ENCODE measurements at regions not wholly inside any gene's neighbourhood (a gene's known extent, or its start where the extent isn't known, plus 50 kb on each side); places are given as distances from the start of the nearest gene placed in this dataset.

DNA sequence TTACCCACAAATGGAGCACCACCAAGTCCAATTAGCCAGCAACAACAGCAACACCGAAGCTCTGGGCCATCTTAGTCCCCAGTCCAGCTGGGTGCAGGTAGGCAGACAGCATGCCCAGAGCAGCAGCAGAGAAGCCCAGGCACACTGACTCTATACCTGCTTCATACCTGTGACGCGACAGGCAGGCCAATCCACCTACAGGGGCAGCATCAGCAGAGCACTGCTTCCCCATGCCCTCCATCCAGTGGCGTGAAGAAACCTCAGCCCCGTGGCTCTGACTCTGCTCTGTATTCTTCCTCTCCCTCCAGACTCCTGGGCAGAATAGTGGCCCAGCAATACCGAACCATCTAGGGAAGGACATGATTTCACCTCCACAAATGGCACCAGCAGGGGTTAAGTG is 191.7 kb downstream of the AKR1D1 start:
- no peak overlapping the region for H3K27ac ChIP-seq (replicated peaks)
- H3K9me3 ChIP-seq (replicated peaks) = peaks cover 10% of the 10 kb centered on the region
- TF ChIP-seq, protein P1, sequence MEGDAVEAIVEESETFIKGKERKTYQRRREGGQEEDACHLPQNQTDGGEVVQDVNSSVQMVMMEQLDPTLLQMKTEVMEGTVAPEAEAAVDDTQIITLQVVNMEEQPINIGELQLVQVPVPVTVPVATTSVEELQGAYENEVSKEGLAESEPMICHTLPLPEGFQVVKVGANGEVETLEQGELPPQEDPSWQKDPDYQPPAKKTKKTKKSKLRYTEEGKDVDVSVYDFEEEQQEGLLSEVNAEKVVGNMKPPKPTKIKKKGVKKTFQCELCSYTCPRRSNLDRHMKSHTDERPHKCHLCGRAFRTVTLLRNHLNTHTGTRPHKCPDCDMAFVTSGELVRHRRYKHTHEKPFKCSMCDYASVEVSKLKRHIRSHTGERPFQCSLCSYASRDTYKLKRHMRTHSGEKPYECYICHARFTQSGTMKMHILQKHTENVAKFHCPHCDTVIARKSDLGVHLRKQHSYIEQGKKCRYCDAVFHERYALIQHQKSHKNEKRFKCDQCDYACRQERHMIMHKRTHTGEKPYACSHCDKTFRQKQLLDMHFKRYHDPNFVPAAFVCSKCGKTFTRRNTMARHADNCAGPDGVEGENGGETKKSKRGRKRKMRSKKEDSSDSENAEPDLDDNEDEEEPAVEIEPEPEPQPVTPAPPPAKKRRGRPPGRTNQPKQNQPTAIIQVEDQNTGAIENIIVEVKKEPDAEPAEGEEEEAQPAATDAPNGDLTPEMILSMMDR (IDR thresholded peaks at IDR 0.05; ENCODE audit: borderline replicate concordance) = no peak
- H3K36me3 ChIP-seq = no peaks in the 10 kb centered on the region
- no peak overlapping the region for H3K4me3 ChIP-seq
- H3K27me3 ChIP-seq (ENCODE audit: low read depth) = no peaks in the 10 kb centered on the region
- intact Hi-C loops (cut with micrococcal nuclease) = no loop called here
- no peak for DNase-seq
- no peaks in the 10 kb centered on the region for H3K4me1 ChIP-seq

DNA sequence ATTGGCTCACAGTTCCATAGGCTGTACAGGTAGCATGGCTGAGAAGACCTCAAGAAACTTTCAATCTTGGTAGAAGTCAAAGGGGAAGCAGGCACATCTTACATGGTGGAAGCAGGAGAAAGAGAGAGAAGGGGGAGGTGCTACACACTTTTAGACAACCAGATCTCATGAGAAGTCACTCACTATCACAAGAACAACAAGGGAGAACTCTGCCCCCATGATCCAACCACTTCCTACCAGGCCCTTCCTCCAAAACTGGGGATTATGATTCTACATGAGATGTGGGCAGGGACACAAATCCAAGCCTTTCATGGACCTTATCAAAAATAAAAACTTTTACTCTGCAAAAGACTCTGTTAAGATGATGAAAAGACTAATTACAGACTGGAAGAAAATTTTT is 183.2 kb upstream of the TRIM24 start:
- TF ChIP-seq, protein P1 (IDR thresholded peaks at IDR 0.05; ENCODE audit: borderline replicate concordance) = no peak
- no peak overlapping the region for H3K27ac ChIP-seq (replicated peaks)
- DNase-seq = no peak
- no peaks in the 10 kb centered on the region for H3K4me1 ChIP-seq
- no peak overlapping the region for H3K4me3 ChIP-seq
- peaks cover 10% of the 10 kb centered on the region for H3K9me3 ChIP-seq (replicated peaks)
- intact Hi-C loops (cut with micrococcal nuclease) = no loop called here
- no peaks in the 10 kb centered on the region for H3K27me3 ChIP-seq (ENCODE audit: low read depth)
- no peaks in the 10 kb centered on the region for H3K36me3 ChIP-seq

DNA sequence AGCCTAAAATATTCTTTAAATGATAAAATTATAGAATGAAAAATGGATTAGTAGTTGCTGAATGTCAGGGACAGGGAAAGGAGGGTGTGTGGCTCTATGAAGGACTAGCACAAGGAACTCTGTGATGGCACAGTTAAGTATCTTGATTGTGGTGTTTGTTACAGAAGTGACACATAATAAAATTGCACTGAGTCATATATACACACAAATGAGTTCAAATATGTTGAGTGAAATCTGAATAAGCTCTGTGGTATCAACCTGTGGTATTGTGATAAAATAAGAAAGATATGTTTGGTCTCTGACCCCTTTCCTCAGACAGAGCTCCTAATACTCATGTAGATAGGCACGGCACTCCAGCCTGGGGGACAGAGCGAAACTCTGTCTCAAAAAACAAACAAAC is 181.5 kb upstream of the TRIM24 start:
- H3K4me3 ChIP-seq = no peak overlapping the region
- no peaks in the 10 kb centered on the region for H3K27me3 ChIP-seq (ENCODE audit: low read depth)
- intact Hi-C loops (cut with micrococcal nuclease) = no loop called here
- H3K4me1 ChIP-seq = no peaks in the 10 kb centered on the region
- DNase-seq = no peak
- peaks cover 10% of the 10 kb centered on the region for H3K9me3 ChIP-seq (replicated peaks)
- TF ChIP-seq, protein P1 (IDR thresholded peaks at IDR 0.05; ENCODE audit: borderline replicate concordance) = no peak
- H3K36me3 ChIP-seq = no peaks in the 10 kb centered on the region
- H3K27ac ChIP-seq (replicated peaks) = no peak overlapping the region

DNA sequence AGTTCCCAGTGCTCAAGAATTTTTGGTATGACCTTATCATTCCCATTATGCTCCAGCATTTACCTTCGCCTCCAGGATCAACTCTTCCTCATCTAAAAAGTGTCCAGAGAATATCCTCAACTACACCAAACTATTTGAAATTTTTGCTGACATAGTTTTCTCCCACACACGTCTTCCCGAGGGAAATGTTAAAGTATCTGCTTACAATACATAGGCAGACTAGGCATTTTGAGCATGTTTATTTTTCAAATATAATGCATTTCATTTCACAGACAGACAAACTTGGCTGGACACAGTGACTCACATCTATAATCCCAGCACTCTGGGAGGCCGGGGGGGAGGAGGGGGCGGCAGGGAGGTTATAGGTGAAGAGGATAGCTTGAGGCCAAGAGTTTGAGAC is 177.1 kb upstream of the TRIM24 start:
- H3K36me3 ChIP-seq = no peaks in the 10 kb centered on the region
- TF ChIP-seq, protein P1 (IDR thresholded peaks at IDR 0.05; ENCODE audit: borderline replicate concordance) = no peak
- no peak overlapping the region for H3K27ac ChIP-seq (replicated peaks)
- H3K4me3 ChIP-seq = no peak overlapping the region
- no peak for DNase-seq
- no peaks in the 10 kb centered on the region for H3K9me3 ChIP-seq (replicated peaks)
- H3K4me1 ChIP-seq = no peaks in the 10 kb centered on the region
- intact Hi-C loops (cut with micrococcal nuclease) = no loop called here
- no peaks in the 10 kb centered on the region for H3K27me3 ChIP-seq (ENCODE audit: low read depth)

DNA sequence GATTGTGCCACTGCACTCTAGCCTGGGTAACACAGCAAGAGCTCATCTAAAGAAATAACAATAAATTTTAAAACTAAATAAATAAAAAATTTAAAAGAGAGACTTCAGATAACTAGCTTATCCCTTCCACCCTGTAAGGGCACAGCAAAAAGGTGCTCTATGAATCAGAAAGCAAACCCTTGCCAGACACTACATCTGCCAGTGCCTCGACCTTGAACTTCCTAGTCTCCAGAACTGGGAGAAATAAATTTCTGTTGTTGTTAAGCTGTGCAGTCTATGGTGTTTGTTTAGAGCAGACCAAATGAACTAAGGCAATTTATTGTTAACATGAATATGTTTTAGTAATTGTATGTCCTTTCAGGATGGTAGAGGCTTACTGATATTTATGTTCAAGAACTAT is 174.9 kb upstream of the TRIM24 start:
- Histone ChIP-seq H3K27me3 (ENCODE audit: low read depth) (no peaks in the 10 kb centered on the region), H3K9me3 (replicated peaks) (peaks cover 18% of the 10 kb centered on the region), H3K4me1 (no peaks in the 10 kb centered on the region), H3K36me3 (no peaks in the 10 kb centered on the region), H3K4me3 (no peak overlapping the region), H3K27ac (replicated peaks) (no peak overlapping the region)
- intact Hi-C loops (cut with micrococcal nuclease) = no loop called here
- TF ChIP-seq, protein P1 (IDR thresholded peaks at IDR 0.05; ENCODE audit: borderline replicate concordance) = no peak
- no peak for DNase-seq

DNA sequence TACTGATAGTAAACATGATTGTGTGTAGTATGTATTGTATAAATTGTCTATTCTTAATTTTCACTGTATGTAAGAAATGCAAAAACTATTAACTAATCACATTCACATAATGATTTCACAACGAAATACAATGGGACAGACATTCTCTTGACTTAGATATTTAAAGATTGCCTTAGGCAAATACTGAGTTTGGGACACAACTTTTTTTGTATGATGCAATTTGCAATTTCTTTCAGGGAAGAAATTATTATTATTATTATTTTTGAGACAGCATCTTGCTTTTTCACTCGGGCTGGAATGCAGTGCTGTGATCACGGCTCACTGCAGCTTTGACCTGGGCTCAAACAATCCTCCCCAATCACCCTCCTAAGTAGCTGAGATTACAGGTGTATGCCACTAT is 173.2 kb upstream of the TRIM24 start:
- no peaks in the 10 kb centered on the region for H3K4me1 ChIP-seq
- H3K27ac ChIP-seq (replicated peaks) = no peak overlapping the region
- no peak overlapping the region for H3K4me3 ChIP-seq
- no peaks in the 10 kb centered on the region for H3K27me3 ChIP-seq (ENCODE audit: low read depth)
- intact Hi-C loops (cut with micrococcal nuclease) = no loop called here
- H3K36me3 ChIP-seq = no peaks in the 10 kb centered on the region
- TF ChIP-seq, protein P1 (IDR thresholded peaks at IDR 0.05; ENCODE audit: borderline replicate concordance) = no peak
- DNase-seq = no peak
- H3K9me3 ChIP-seq (replicated peaks) = peaks cover 24% of the 10 kb centered on the region

Data from left ventricle myocardium inferior (tissue), 1 donor.